ENCODE measurements at regions not wholly inside any gene's neighbourhood (a gene's known extent, or its start where the extent isn't known, plus 50 kb on each side); places are given as distances from the start of the nearest gene placed in this dataset.

- no peak for TF ChIP-seq POLR2A (IDR thresholded peaks at IDR 0.05; ENCODE audit: low read length)
- TF ChIP-seq GATA1 (IDR thresholded peaks at IDR 0.05; ENCODE audit: low read depth, low read length), result no peak
These were observed 162.3 kb upstream of the MAOA start for GRCh38 chrX:43493756-43494155.

Measured in erythroblast (primary cell).